HS-27A (cell line): ENCODE measurements at regions not wholly inside any gene's neighbourhood (a gene's known extent, or its start where the extent isn't known, plus 50 kb on each side); places are given as distances from the start of the nearest gene placed in this dataset.
A peak's percentile ranks its signal among the peaks of the same experiment; 100 is the strongest.
"Not testable (repeated sequence)": the region's sequence is repeated elsewhere in the genome, so short reads cannot be mapped to it uniquely, and the experiment has no call there.

Source experiments
- DNase-seq: peaks from one replicate; pipeline ENCODE4 v3.0.0-alpha.2; 2012; ENCODE audit warnings: low read depth, missing footprints

DNA sequence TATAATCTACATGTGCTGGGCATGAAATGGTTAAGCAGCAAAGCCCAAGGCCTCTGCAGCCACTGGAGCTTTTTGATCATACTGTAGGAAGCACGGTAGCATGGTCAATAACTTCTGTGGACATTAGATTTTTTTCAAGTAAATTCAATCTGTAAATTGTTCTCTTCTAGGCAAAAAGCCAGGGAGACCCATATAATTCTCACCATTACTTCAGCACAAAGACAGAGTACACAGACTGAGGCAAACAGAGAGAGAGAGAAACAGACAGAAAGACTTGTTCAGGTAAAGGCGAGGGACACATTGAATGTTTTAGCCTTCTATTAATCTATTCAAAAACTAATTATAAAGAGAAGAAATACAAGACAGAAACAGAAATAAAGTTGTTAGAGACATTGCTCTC is 349.4 kb downstream of the RFC3 start:
- no peak for DNase-seq

DNA sequence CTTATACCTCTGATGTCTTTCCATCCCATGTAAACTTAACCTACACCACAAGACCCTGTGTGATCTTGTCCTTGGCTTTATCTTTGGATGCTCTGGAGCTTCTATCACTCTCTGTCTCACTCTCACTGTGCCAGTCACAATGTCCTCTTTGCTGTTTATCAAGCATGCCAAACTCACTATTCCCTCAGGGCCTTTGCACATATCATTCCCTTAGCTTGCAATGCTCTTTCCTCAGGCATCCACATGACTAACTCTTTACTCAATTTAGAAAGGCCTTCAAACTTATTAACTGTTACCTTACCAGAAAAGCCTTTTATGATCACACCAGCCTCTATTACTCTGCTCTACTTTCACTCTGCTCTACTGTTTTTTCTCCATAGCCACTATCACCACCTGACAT is 354.1 kb downstream of the RFC3 start:
- no peak for DNase-seq

- no peak for DNase-seq
Measured at GRCh38 chr13:34174671-34175145, 356.8 kb downstream of the RFC3 start.

- no peak for DNase-seq
Measured at GRCh38 chr13:34175551-34175950, 357.6 kb downstream of the RFC3 start.

GRCh38 chr13:34176633-34177032 is 358.7 kb downstream of the RFC3 start:
- DNase-seq, result no peak

- DNase-seq, result no peak
Measured at GRCh38 chr13:34179481-34179880, 361.5 kb downstream of the RFC3 start.

DNA sequence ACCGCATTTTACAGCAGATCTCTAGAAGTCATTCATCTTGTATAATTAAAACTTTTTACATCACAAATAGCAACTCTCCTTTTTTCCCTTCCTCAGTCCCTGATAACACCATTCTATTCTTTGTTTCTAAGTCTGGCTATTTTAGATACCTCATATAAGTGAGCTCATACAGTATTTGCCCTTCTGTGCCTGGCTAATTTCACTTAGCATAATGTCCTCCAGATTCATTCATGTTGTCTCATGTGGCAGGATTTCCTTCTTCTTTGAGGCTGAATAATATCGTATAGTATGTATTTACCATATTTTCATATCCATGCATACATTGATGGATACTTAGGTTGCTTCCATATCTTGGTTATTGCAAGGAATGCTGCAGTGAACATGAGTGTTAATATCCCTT is 362.0 kb downstream of the RFC3 start:
- DNase-seq, result no peak

DNA sequence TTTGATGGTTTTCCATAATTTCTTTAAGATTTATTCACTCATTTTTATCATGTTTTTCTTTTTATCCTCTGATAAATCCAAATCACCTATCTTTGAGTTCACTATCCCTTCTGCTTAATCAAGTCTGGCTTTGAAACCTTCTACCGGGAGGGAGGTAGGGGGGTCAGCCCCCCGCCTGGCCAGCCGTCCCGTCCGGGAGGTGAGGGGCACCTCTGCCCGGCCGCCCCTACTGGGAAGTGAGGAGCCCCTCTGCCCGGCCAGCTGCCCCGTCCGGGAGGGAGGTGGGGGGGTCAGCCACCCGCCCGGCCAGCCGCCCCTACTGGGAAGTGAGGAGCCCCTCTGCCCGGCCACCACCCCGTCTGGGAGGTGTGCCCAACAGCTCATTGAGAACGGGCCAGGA is 363.3 kb downstream of the RFC3 start:
- DNase-seq, result not testable (repeated sequence)

GRCh38 chr13:34189946-34190345 is 372.0 kb downstream of the RFC3 start:
- no peak for DNase-seq

DNA sequence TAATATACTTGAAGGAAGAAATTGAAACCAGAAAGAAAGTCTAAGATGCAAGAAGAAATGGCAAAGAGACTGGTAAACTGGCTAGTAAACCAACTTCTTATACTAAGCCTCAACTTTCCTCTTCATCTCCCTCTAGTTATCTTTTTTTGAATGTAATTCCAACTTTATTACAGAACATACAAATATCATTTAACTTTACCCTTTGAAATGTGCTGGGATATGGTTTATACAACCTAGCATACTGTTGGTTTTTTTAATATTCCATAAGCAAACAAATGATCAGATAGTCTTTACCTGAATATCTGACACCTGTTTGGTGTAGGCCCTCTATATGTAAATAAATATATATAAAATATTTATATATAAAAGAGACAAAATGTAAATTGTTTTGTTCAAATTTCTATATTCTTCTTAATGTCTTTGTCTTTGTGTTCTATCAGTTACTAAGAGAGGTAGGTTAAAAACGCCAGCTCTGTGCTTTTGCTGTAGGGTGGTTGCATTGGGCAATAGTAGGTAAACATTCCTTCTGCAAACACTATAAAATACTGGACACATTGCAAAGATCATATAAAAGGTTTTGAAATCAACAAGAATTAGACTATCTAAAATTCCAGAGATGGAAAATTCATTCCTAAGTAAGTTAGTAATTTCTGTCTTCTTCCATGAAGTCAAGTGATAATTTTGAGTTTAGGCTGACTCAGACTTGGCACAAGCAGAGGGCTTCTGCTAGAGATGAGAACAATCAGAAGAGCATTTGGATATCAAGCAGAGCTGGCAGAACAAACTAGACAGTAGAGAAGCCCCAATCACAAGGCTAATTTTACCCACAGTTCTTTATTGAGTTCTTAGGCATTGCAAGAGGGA is 383.3 kb downstream of the RFC3 start:
- DNase-seq, result no peak

DNA sequence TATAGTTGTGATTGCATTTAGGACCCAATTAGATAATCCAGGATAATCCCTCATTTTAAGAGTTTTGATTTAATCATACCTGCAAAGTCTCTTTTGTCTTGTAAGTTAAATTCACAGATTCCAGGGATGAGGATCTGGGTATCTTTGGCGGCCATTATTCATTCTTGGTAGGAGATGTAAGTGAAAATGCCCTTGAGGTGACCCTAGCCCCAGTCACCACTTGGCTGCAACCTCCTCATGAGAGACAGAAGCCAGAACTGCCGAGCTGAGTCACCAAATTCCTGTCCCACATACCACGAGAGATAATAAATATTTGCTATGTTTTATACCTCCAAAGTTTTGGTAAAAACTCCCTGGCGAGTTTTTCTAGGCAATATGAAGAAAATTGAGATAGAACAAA is 389.4 kb downstream of the RFC3 start:
- DNase-seq, result peak; percentile 56

GRCh38 chr13:34207872-34208271 is 389.9 kb downstream of the RFC3 start:
- no peak for DNase-seq

- no peak for DNase-seq
Measured at GRCh38 chr13:34208336-34208735, 390.4 kb downstream of the RFC3 start.

GRCh38 chr13:34210341-34210740 is 392.4 kb downstream of the RFC3 start:
- DNase-seq, result no peak

DNA sequence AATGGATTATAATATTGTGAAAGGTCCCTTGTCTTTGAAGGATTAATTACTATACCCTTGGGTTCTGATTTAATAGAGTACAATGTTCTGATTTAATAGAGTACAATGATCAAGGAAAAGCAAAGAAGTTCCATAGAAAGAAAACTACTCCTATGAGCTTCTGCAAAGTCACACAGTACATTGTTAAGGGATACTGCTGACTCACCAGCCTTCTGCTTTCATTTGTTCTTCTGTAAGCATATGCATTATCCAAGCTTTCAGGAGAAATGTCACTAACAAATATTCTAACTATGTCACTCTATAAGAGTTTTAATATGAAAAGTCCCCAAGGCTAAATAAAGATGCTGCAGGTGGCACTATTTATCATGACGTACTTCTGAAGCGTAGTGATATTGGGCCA is 396.7 kb downstream of the RFC3 start:
- no peak for DNase-seq

DNA sequence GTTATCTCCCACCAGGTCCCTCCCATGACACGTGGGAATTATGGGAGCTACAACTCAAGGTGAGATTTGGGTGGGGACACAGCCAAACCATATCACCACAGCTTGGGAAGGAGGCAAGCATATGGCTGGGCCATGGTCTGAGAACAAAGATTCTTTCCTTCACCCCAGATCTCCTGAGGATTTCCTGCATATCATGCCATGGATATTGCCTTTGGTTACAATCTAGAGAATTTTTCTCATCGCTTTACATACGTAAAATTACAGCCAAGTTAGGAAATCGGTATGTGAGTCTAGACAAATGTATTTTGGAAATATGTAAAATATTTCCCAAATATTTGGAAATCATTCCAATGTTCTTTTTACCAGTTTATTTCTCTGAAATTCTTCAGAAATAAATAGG is 398.3 kb downstream of the RFC3 start:
- no peak for DNase-seq

DNA sequence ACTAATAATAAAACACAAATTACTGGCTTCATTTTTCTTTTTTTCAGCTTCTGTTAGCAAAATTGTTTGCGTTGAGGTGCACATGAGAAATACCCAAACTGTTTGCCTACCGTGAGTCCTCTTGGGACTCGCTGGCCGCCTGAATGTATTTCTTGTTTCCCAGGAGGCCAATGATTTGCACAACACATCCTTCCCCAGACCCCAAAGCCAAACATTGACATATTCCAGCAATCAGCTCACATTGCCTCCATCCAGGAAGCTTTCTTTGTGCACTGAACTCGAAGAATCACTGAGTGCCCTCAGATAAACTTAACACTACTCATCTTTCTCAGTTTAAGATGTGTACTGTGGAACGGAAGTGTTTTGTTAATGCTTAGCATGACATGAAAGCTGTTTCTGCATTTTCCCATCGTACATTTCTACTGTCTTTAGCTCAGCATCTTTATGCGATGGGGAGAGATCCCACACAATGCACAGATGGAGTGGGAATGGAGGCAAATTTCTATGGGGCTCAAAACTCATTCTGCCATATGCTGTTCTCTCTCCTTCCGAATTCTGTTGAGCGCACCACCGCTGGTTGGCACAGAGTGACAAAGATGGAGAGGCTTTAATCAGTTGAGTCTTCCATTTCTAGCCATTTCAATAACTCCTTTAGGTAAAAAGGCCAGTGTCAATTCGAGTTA is 399.5 kb downstream of the RFC3 start:
- DNase-seq, result no peak

DNA sequence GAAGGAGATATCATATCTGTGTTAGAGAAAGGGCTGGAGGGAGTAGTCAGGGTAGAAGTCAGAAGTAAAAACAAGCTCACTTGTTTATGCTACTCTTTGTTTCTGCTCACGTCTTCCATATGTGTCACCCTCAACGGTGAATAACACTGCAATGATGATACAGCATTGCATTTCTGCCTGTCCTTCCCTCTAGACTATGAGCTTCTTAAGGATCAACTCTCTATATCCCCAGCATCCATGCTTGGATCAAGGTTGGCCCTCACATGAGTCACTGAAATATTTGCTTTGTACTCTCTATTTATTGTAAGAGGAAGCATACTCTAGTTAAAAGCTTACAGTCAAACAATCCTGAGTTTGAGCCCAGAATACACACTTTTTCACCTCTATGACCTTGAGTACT is 406.0 kb downstream of the RFC3 start:
- DNase-seq, result no peak

DNA sequence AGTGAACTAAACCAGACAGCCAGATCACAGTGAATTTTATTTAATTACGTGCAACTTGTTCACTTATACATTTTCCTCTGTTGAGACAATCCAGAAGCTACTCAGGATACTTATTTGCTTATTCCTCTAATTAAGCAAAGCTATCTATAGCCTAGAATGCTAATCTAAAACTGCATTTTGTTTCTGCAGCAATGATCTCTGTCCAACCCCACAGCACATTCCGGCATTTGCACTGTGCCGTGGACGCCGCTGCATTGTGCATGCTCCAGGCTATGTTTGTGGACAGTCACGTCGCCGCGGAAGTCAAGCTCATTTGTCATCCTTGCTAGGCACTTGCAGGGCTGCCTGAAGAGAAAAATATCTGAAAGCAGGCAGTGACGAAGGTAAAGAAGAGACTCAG is 406.9 kb downstream of the RFC3 start:
- DNase-seq, result no peak

- DNase-seq, result no peak
Measured at GRCh38 chr13:34230271-34230670, 412.3 kb downstream of the RFC3 start.

DNA sequence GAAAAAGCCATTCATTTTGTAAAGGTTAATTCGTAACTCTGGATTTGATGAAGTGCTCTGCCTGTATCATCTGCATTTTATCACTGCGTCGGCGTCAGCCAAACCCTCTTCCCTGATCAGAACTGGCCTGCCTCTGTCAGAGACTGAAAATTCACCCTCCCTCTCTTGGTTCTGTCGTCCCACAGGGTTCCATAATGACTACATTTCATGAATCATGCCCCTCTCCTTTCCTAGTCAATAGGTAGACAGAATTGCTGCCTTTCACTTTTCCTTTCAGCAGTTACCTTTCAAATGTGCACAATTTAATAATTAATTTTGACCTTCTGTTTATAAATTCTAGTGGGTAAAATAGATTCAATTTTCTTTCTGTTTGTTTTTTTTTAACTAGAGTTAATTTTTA is 423.4 kb downstream of the RFC3 start:
- no peak for DNase-seq

- no peak for DNase-seq
Measured at GRCh38 chr13:34243403-34243802, 425.5 kb downstream of the RFC3 start.

- no peak for DNase-seq
Measured at GRCh38 chr13:34246511-34246910, 428.6 kb downstream of the RFC3 start.

DNA sequence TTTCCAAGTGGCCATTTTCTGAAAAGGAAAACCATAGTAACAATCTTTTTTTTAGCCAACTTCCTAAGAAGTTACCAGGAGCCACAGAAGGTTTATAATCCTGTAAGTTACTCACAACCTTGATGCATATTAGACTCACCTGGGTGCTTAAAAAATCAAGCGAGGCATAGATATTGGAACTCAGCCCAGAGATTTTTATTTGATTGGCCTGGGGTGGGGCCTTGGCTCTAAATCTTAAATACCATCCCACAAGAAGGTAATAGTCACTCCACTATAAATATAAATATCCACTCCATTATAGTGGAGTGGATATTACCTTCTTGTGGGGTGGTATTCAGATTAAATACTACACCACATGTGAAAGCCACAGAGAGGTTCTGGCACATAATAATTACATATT is 429.6 kb downstream of the RFC3 start:
- DNase-seq, result no peak
